Sigmoid colon (tissue), 6 donors: ENCODE measurements at regions not wholly inside any gene's neighbourhood (a gene's known extent, or its start where the extent isn't known, plus 50 kb on each side); places are given as distances from the start of the nearest gene placed in this dataset.

Source experiments
- DNase-seq: peaks from one replicate; pipeline ENCODE4 v3.0.0-alpha.2; 2019
- H3K27ac ChIP-seq, 4 donors: fragments of 200-600 bp; sonication (generic); one replicate each; pipeline ENCODE4 v1.5.1; 2016 to 2019; ENCODE audit warnings: mild to moderate bottlenecking in 1 of 4
- H3K27me3 ChIP-seq, 3 donors: fragments of 200-600 bp; sonication (generic); one replicate each; pipeline ENCODE4 v1.5.1; 2019; ENCODE audit warnings: mild to moderate bottlenecking in 1 of 3
- H3K36me3 ChIP-seq, 4 donors: fragments of 200-600 bp; sonication (generic); one replicate each; pipeline ENCODE4 v1.5.1; 2016 to 2019
- H3K4me1 ChIP-seq, 4 donors: fragments of 200-600 bp; sonication (generic); one replicate each; pipeline ENCODE4 v1.5.1; 2017 to 2019
- H3K4me3 ChIP-seq, 4 donors: fragments of 200-600 bp; sonication (generic); one replicate each; pipeline ENCODE4 v1.5.1; 2017 to 2019; ENCODE audit warnings: mild to moderate bottlenecking in 2 of 4, moderate library complexity in 1 of 4
- H3K9me3 ChIP-seq, 4 donors: fragments of 200-600 bp in 3 of 4; sonication (generic) in 3 of 4; one replicate each; pipeline versions ENCODE4 v1.5.1 to v1.6.1; 2013 to 2019
- CTCF ChIP-seq, 4 experiments: fragments of 450-650 bp in 3 of 4; fragments of 200-600 bp in 1 of 4; IDR thresholded peaks; one replicate each; pipeline ENCODE4 v1.5.1; 2016 to 2019; ENCODE audit warnings: antibody characterized with exemption in 4 of 4, mild to moderate bottlenecking in 3 of 4, moderate library complexity in 2 of 4
- EP300 ChIP-seq, 4 donors: sonication (generic); formaldehyde crosslinking; IDR thresholded peaks; one replicate each; pipeline ENCODE4 v1.6.1; 2017; ENCODE audit warnings: antibody characterized with exemption in 4 of 4
- POLR2A ChIP-seq, 2 donors: fragments of 450-650 bp; IDR thresholded peaks; one replicate each; pipeline ENCODE4 v1.6.1; 2016; ENCODE audit warnings: antibody characterized with exemption in 2 of 2, mild to moderate bottlenecking in 2 of 2, moderate library complexity in 2 of 2
- POLR2AphosphoS5 ChIP-seq, 4 donors: sonication (generic); formaldehyde crosslinking; IDR thresholded peaks; one replicate each; pipeline ENCODE4 v1.6.1; 2017; ENCODE audit warnings: antibody characterized with exemption in 4 of 4
- WGBS, 2 donors: extraction: QIAGEN DNeasy Blood & Tissue Kit; methylation state at CpG; one replicate each; pipeline ENCODE4 v1.1.7; 2013; 5-methylcytosine and 5-hydroxymethylcytosine counted together
- intact Hi-C: fragments of 100-400 bp; cut with DNase I; formaldehyde crosslinking; loops from one replicate; pipeline ENCODE4 v1.15.1; 2023
- donor health status: healthy with polysubstance abuse.
- donor health status: healthy.

GRCh38 chr3:152728231-152728980 lies 106.5 kb upstream of the P2RY1 start:
- Histone ChIP-seq H3K27me3 (no peaks in the 10 kb centered on the region), H3K4me1 (no peaks in the 10 kb centered on the region), H3K4me3 (no peak overlapping the region), H3K27ac (no peak overlapping the region), H3K36me3 (no peaks in the 10 kb centered on the region), H3K9me3 (no peaks in the 10 kb centered on the region)
- TF ChIP-seq EP300 (IDR thresholded peaks at IDR 0.05) (no peak), POLR2AphosphoS5 (IDR thresholded peaks at IDR 0.05) (no peak), CTCF (IDR thresholded peaks at IDR 0.05) (no peak), POLR2A (IDR thresholded peaks at IDR 0.05) (no peak)
- intact Hi-C loops = no loop called here
- 72 to 76% methylated on average over 2 of the region's 2 CpGs for WGBS, 2 donors
- DNase-seq = no peak

- 83 to 90% methylated on average over 5 of the region's 5 CpGs for WGBS, 2 donors
- Histone ChIP-seq H3K27ac (no peak overlapping the region), H3K36me3 (no peaks in the 10 kb centered on the region), H3K27me3 (no peaks in the 10 kb centered on the region), H3K4me3 (no peak overlapping the region), H3K9me3 (no peaks in the 10 kb centered on the region), H3K4me1 (no peaks in the 10 kb centered on the region)
- TF ChIP-seq EP300 (IDR thresholded peaks at IDR 0.05) (no peak), POLR2AphosphoS5 (IDR thresholded peaks at IDR 0.05) (no peak), CTCF (IDR thresholded peaks at IDR 0.05) (no peak), POLR2A (IDR thresholded peaks at IDR 0.05) (no peak)
- intact Hi-C loops = no loop called here
- no peak for DNase-seq
Measured at GRCh38 chr3:152729906-152730305, 105.0 kb upstream of the P2RY1 start.

- no peak overlapping the region for H3K4me3 ChIP-seq
- H3K9me3 ChIP-seq = no peaks in the 10 kb centered on the region
- intact Hi-C loops = no loop called here
- H3K27me3 ChIP-seq = no peaks in the 10 kb centered on the region
- no peak overlapping the region for H3K27ac ChIP-seq
- H3K36me3 ChIP-seq = no peaks in the 10 kb centered on the region
- WGBS, 2 donors = 88 to 92% methylated on average over 2 of the region's 2 CpGs
- TF ChIP-seq EP300 (IDR thresholded peaks at IDR 0.05) (no peak), POLR2AphosphoS5 (IDR thresholded peaks at IDR 0.05) (no peak), CTCF (IDR thresholded peaks at IDR 0.05) (no peak), POLR2A (IDR thresholded peaks at IDR 0.05) (no peak)
- DNase-seq = no peak
- no peaks in the 10 kb centered on the region for H3K4me1 ChIP-seq
Measured at GRCh38 chr3:152731511-152731910, 103.4 kb upstream of the P2RY1 start.

- no peaks in the 10 kb centered on the region for H3K36me3 ChIP-seq
- H3K4me1 ChIP-seq = peaks cover 0 to 7% (median 0%) of the 10 kb centered on the region in 4 donors
- no peak overlapping the region for H3K27ac ChIP-seq
- no peaks in the 10 kb centered on the region for H3K9me3 ChIP-seq
- intact Hi-C loops = no loop called here
- H3K27me3 ChIP-seq = no peaks in the 10 kb centered on the region
- no peak for DNase-seq
- TF ChIP-seq CTCF (IDR thresholded peaks at IDR 0.05) (no peak), POLR2AphosphoS5 (IDR thresholded peaks at IDR 0.05) (no peak), POLR2A (IDR thresholded peaks at IDR 0.05) (no peak), EP300 (IDR thresholded peaks at IDR 0.05) (no peak)
- 94 to 95% methylated on average over 2 of the region's 2 CpGs for WGBS, 2 donors
- H3K4me3 ChIP-seq = no peak overlapping the region
Measured at GRCh38 chr3:152733584-152734119, 101.3 kb upstream of the P2RY1 start.
